GM18867 (cell line): ENCODE measurements at regions not wholly inside any gene's neighbourhood (a gene's known extent, or its start where the extent isn't known, plus 50 kb on each side); places are given as distances from the start of the nearest gene placed in this dataset.

ENCODE experiments used
- ATAC-seq: cut with Tn5 transposase; IDR thresholded peaks from one replicate; pipeline ENCODE4 v1.9.1; 2021; ENCODE audit warnings: mild to moderate bottlenecking, moderate library complexity; ENCODE audit not compliant: unreplicated experiment

DNA sequence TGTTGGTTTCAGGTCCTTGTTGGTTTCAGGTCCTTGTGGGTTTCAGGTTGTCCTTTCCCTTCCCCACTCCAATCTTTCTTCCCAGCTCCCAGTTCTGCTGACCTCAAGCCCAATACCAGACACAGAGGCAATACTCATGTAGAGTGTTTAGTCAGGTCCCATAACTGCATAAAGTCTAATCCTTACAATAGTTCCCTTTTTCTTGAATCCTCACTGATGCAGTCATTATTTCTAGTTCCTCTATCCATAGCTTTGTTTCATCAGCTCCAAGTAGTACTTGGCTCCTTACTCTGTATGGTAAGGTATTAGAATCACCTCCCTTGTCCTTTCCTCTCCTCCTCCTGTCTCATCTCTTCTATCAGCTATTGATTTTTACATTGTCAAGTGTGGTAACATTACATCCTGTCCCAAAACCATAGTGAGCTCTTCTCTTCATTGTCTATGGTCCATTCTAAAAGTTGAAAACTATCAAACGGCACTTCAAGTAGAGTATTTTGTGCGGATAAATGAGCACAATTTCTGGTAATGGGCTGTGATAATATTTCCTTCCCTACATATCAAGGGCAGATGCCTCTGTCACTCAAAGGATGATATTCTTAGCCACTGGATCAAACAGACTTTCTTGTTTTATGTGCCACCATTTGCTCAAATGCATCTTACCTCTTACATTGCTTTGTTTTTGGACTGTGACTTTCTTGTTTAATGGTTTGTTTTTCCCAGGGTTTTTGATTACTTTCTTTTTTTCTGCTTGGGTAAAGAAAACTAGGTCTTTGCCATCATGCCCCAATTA is 57.2 kb upstream of the JDP2 start:
- no peak for ATAC-seq

DNA sequence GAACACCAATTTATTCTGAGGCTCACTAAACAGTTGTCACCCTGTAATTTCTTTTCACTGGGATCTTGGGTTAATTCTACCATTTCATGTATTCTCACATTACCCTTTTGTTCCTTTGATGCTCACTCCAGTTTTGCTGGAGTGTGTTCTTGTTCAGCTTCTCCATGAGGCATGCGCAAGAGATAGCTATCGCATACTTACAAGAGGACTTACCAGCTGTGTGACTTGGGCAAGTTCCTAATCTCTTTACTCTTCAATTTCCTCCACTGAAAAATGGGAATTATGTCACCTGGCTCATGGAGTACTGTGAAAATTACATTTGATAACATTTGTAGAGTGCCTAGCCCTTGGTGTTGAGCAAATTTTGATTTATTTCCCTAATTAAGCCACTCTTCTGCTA is 56.5 kb upstream of the JDP2 start:
- no peak for ATAC-seq

DNA sequence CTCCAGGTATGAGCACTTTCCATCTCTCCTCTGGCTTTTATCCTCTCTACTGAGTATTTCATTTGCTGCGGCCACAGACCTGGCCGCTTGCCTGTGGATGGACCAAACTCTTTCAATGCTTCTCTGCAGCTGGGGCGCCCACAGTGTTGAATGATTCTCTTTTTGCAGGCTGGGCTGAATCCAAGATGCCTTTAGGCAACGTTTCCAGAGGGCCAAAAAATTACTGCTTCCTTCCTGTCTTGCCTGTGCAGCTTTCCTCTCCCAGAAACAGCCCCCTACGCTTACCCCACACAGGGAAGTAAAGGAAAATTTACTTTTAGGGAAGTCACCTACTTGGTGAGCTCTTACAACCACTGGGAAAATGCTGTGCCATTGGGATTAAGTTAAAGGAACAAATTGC is 55.6 kb upstream of the JDP2 start:
- no peak for ATAC-seq

DNA sequence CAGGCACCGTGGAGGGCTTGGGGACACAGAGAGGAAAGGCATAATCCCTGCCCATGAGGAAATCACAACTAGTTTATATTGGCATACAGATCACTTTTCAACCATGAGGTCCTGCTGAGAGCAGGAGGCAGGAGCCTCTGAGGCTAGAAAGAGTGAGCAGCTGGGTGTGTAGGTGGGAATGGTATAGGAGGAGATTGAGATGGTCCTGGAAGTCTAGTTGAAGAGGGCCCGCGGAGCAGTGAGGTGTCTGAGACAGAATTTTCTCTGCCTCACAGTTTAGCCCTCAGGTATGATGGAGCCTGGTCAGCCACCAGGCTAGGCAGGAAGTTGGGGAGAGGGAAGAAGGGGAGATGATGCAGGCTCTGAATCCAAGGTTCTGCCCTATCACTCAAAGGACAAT is 54.7 kb upstream of the JDP2 start:
- no peak for ATAC-seq

DNA sequence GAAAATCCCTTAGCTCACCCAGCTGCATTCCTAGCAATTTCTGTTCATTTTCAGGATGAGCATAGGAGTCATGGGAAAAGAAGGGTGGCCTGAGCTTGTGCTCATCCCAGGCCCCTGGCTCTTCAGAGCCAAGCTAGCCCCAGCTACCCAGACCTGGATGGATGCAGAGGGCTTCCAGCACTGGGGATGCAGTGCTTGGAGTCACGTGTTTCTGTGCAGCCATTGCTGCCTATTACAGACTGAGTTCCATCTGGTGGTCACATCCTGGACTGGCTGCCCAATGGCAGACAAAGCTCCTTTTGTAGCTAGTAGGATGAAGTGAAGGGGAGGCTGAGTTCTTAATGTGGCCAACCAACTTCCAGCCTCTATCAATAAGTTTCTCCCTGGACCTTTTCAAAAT is 54.2 kb upstream of the JDP2 start:
- ATAC-seq: no peak

DNA sequence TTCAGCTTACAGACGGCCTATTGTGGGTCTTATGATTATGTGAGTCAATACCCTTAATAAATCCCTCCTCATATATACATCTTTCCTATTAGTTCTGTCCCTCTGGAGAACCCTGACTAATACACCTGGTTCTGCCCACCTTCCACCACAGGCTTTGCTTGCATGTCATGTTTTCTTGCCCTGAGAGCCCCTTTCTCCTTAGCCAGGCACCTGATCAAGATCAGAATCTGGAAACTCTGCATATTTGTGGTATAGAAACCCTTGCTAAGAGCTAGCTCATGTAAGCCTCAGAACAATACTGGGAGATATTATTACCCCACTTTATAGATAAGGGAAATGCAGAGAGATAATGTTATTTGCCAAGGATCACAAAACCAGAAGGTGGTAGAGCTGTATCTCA is 52.9 kb upstream of the JDP2 start:
- no peak for ATAC-seq

DNA sequence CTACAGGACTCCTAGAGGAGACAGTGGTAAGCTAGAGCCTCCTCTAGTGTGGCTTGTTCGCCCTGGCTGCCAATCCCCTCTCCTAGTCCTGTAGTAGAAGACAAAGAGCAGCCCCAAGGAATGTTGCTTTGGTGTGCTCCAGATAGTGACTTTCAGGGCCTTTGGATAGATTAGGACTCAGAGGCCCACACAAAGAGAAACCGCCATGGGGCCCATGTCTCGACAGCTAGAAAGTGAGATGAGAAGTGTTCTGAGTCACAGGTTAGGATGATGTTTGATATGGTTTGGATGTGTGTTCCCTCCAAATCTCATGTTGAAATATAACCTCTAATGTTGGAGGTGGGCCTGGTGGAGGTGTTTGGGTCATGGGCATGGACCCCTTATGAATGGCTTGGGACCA is 51.8 kb upstream of the JDP2 start:
- no peak for ATAC-seq
